DOHH2 (cell line): ENCODE measurements at regions not wholly inside any gene's neighbourhood (a gene's known extent, or its start where the extent isn't known, plus 50 kb on each side); places are given as distances from the start of the nearest gene placed in this dataset.

Experiments
- H3F3A ChIP-seq: fragments of 200-600 bp; sonication (generic), shearing (Covaris generic); 2 replicates; pipeline ENCODE4 v1.6.0; 2016; ENCODE audit warnings: antibody characterized with exemption, mild to moderate bottlenecking; ENCODE audit not compliant: control insufficient read depth, insufficient read depth
- H3K27ac ChIP-seq: fragments of 200-600 bp; sonication (generic); 2 replicates; pipeline ENCODE4 v1.5.1; 2014; ENCODE audit warnings: low read depth, mild to moderate bottlenecking, low read length, moderate library complexity
- H3K27me3 ChIP-seq: fragments of 200-600 bp; sonication (generic); 2 replicates; pipeline ENCODE4 v1.6.1; 2014; ENCODE audit warnings: mild to moderate bottlenecking, low read length, mixed read lengths; ENCODE audit not compliant: control insufficient read depth
- H3K36me3 ChIP-seq: fragments of 200-600 bp; sonication (generic); 2 replicates; pipeline ENCODE4 v1.6.1; 2014; ENCODE audit warnings: mild to moderate bottlenecking, low read length, moderate library complexity, mixed read lengths; ENCODE audit not compliant: control insufficient read depth
- H3K4me1 ChIP-seq: fragments of 200-600 bp; sonication (generic); 2 replicates; pipeline ENCODE4 v1.6.1; 2014; ENCODE audit warnings: mild to moderate bottlenecking, low read length, mixed read lengths; ENCODE audit not compliant: control insufficient read depth
- H3K4me2 ChIP-seq: fragments of 200-600 bp; sonication (generic); 2 replicates; pipeline ENCODE4 v1.6.0; 2014; ENCODE audit warnings: mild to moderate bottlenecking, low read length, moderate library complexity
- H3K4me3 ChIP-seq: fragments of 200-600 bp; sonication (generic); 2 replicates; pipeline ENCODE4 v1.5.1; 2014; ENCODE audit warnings: mild to moderate bottlenecking, low read length, mixed read lengths
- H3K79me2 ChIP-seq: fragments of 200-600 bp; sonication (generic); 2 replicates; pipeline ENCODE4 v1.6.1; 2014; ENCODE audit warnings: mild to moderate bottlenecking, low read length, mixed read lengths; ENCODE audit not compliant: control insufficient read depth
- H3K9me2 ChIP-seq: fragments of 200-600 bp; sonication (generic); replicated peaks from 2 replicates; pipeline ENCODE4 v1.6.1; 2014; ENCODE audit warnings: mild to moderate bottlenecking, low read length, mixed read lengths; ENCODE audit not compliant: control insufficient read depth
- H3K9me3 ChIP-seq: fragments of 200-600 bp; sonication (generic); 2 replicates; pipeline ENCODE4 v1.6.1; 2014; ENCODE audit warnings: antibody characterized with exemption, low read length, mixed read lengths; ENCODE audit not compliant: control insufficient read depth, insufficient read depth
- H4K20me1 ChIP-seq: fragments of 200-600 bp; sonication (generic); 2 replicates; pipeline ENCODE4 v1.6.0; 2014; ENCODE audit warnings: low read depth, mild to moderate bottlenecking, antibody characterized with exemption, low read length, moderate library complexity; ENCODE audit not compliant: control insufficient read depth, insufficient read depth
- CTCF ChIP-seq: fragments of 200-600 bp; sonication (generic); IDR thresholded peaks from one replicate; pipeline ENCODE4 v1.5.1; 2014; ENCODE audit warnings: antibody characterized with exemption, mild to moderate bottlenecking, low read depth, low read length; ENCODE audit not compliant: poor library complexity, severe bottlenecking
- EZH2phosphoT487 ChIP-seq: fragments of 200-600 bp; sonication (generic); IDR thresholded peaks from 2 replicates; pipeline ENCODE4 v1.6.1; 2017; ENCODE audit warnings: borderline replicate concordance, mild to moderate bottlenecking, antibody characterized with exemption, low read length, moderate library complexity, mixed read lengths

- H3K9me3 ChIP-seq, result no peaks in the 10 kb centered on the region
- TF ChIP-seq EZH2phosphoT487, result no peak
- TF ChIP-seq CTCF, result no peak
- H3K36me3 ChIP-seq, result no peaks in the 10 kb centered on the region
- no peaks in the 10 kb centered on the region for H3K79me2 ChIP-seq
- no peaks in the 10 kb centered on the region for H3K4me1 ChIP-seq
- H3K9me2 ChIP-seq, result no peaks in the 10 kb centered on the region
- no peak overlapping the region for H3K4me2 ChIP-seq
- no peak overlapping the region for H3K4me3 ChIP-seq
- H4K20me1 ChIP-seq, result no peaks in the 10 kb centered on the region
- H3K27me3 ChIP-seq, result no peaks in the 10 kb centered on the region
- H3K27ac ChIP-seq, result no peak overlapping the region
- H3F3A ChIP-seq, result no peaks in the 10 kb centered on the region
These were observed 192.2 kb upstream of the HS3ST1 start for GRCh38 chr4:11620861-11621260.

DNA sequence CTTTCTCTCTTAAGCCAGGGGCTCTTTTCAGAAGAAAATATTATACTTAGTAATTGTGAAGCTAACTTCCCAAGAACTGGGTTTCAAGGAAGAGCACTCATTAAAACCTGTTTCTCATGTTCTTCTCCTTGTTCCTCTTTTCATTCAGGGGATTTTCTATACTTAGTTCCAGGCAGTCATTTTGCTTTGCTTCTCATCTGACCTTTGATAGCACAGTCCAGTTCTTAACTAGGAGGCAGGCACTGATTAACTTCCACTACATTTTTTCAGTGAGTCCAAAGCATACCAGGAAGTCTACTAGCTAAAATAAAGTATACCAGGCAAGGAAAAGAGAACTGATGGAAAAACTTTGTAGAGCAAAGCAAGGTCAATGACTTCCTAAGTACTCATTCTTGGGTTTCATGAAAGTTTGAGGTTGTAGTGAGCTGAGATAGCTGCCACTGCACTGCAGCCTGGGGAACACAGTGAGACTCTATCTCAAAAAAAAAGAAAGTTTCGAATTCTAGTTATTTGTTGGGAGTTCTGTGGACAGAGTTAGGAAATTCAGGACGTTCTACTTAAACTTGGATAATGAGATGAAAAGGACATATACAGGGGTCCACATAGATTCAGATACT is 190.1 kb upstream of the HS3ST1 start:
- TF ChIP-seq CTCF (no peak), EZH2phosphoT487 (no peak)
- H3K27ac ChIP-seq, result no peak overlapping the region
- H3K27me3 ChIP-seq, result no peaks in the 10 kb centered on the region
- H3K79me2 ChIP-seq, result no peaks in the 10 kb centered on the region
- no peaks in the 10 kb centered on the region for H3F3A ChIP-seq
- no peak overlapping the region for H3K4me3 ChIP-seq
- H3K9me2 ChIP-seq, result no peaks in the 10 kb centered on the region
- no peaks in the 10 kb centered on the region for H3K9me3 ChIP-seq
- no peaks in the 10 kb centered on the region for H3K36me3 ChIP-seq
- no peaks in the 10 kb centered on the region for H3K4me1 ChIP-seq
- H3K4me2 ChIP-seq, result no peak overlapping the region
- no peaks in the 10 kb centered on the region for H4K20me1 ChIP-seq

DNA sequence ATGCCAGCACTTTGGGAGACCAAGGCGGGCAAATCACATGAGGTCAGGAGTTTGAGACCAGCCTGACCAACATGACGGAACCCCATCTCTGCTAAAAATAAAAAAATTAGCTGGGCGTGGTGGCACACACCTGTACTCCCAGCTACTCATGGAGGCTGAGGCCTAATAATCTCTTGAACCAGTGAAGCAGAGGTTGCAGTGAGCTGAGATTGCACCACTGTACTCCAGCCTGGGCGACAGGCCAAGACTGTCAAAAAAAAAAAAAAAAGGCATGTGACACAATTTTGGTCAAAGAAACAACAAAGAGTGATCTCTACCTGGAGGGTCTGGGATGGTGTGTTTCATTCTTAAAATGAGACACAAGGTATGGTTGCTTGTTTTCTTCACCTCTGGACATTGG is 188.2 kb upstream of the HS3ST1 start:
- Histone ChIP-seq H3K9me2 (no peaks in the 10 kb centered on the region), H3K27ac (no peak overlapping the region), H3K4me3 (no peak overlapping the region), H3K9me3 (no peaks in the 10 kb centered on the region), H3K4me2 (no peak overlapping the region), H3K36me3 (no peaks in the 10 kb centered on the region), H4K20me1 (no peaks in the 10 kb centered on the region), H3K79me2 (no peaks in the 10 kb centered on the region), H3K27me3 (no peaks in the 10 kb centered on the region), H3F3A (no peaks in the 10 kb centered on the region), H3K4me1 (no peaks in the 10 kb centered on the region)
- TF ChIP-seq CTCF (no peak), EZH2phosphoT487 (no peak)

DNA sequence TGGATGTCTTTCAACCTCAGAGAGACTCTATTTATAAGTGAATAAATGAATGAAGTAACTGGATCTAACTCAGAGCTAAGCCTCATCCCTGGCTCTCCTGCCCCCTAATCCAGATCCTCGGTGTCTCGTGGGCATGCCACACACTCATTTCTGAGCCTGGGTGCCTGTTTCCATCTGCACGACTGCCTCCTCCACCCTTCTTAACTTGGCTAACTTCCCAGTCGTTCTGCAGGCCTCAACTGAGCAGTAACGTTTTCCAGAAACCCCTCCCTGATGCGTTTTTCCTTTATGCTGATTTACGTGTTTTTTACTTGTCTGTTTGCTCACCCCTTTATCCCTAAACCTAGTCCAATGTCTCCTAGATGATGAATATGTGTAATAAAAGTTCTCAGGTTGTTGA is 186.9 kb upstream of the HS3ST1 start:
- Histone ChIP-seq H3K79me2 (no peaks in the 10 kb centered on the region), H3K27ac (no peak overlapping the region), H3K4me1 (no peaks in the 10 kb centered on the region), H3K4me2 (no peak overlapping the region), H3F3A (no peaks in the 10 kb centered on the region), H3K9me2 (no peaks in the 10 kb centered on the region), H3K4me3 (no peak overlapping the region), H3K36me3 (no peaks in the 10 kb centered on the region), H4K20me1 (no peaks in the 10 kb centered on the region), H3K9me3 (no peaks in the 10 kb centered on the region), H3K27me3 (no peaks in the 10 kb centered on the region)
- TF ChIP-seq EZH2phosphoT487, result no peak
- no peak for TF ChIP-seq CTCF
